GM23338 (cell line): ENCODE measurements at regions not wholly inside any gene's neighbourhood (a gene's known extent, or its start where the extent isn't known, plus 50 kb on each side); places are given as distances from the start of the nearest gene placed in this dataset.

Source experiments
- ATAC-seq: fragments of 200-7000 bp; cut with Tn5 transposase; 3 replicates; pipeline ENCODE4 v1.9.1; 2020
- DNase-seq: peaks from one replicate; pipeline ENCODE4 v3.0.0-alpha.2; 2015; ENCODE audit warnings: low spot score
- H2AFZ ChIP-seq: fragments of 200-600 bp; sonication (generic); 2 replicates; pipeline ENCODE4 v1.8.0; 2016; ENCODE audit warnings: antibody characterized with exemption, mild to moderate bottlenecking, moderate library complexity
- H3F3A ChIP-seq: fragments of 200-600 bp; sonication (generic); replicated peaks from 2 replicates; pipeline ENCODE4 v1.8.0; 2017; ENCODE audit warnings: antibody characterized with exemption, mixed run types, low read depth
- H3K27ac ChIP-seq: fragments of 200-600 bp; sonication (generic); 2 replicates; pipeline ENCODE4 v1.6.1; 2016; ENCODE audit warnings: low read depth
- H3K27me3 ChIP-seq: fragments of 200-600 bp; sonication (generic); 2 replicates; pipeline ENCODE4 v1.8.0; 2016; ENCODE audit warnings: mild to moderate bottlenecking, mixed run types, moderate library complexity; ENCODE audit not compliant: insufficient read depth
- H3K36me3 ChIP-seq: fragments of 200-600 bp; sonication (generic); 2 replicates; pipeline ENCODE4 v1.8.0; 2016; ENCODE audit warnings: mild to moderate bottlenecking; ENCODE audit not compliant: insufficient read depth
- H3K4me1 ChIP-seq: fragments of 200-600 bp; sonication (generic); 2 replicates; pipeline ENCODE4 v1.8.0; 2016; ENCODE audit warnings: mild to moderate bottlenecking, moderate library complexity; ENCODE audit not compliant: insufficient read depth
- H3K4me2 ChIP-seq: fragments of 200-600 bp; sonication (generic); 2 replicates; pipeline ENCODE4 v1.7.1; 2017; ENCODE audit warnings: mixed run types
- H3K4me3 ChIP-seq: fragments of 200-600 bp; sonication (generic); 2 replicates; pipeline ENCODE4 v1.6.1; 2016; ENCODE audit warnings: mixed run types
- H3K79me2 ChIP-seq: fragments of 200-600 bp; sonication (generic); replicated peaks from 2 replicates; pipeline ENCODE4 v1.8.0; 2017; ENCODE audit warnings: mild to moderate bottlenecking; ENCODE audit not compliant: insufficient read depth
- H3K9me2 ChIP-seq: fragments of 200-600 bp; sonication (generic); 2 replicates; pipeline ENCODE4 v1.8.0; 2017; ENCODE audit not compliant: insufficient read depth
- H4K20me1 ChIP-seq: fragments of 200-600 bp; sonication (generic); replicated peaks from 2 replicates; pipeline ENCODE4 v1.8.0; 2017; ENCODE audit warnings: mild to moderate bottlenecking; ENCODE audit not compliant: insufficient read depth
- H3K27ac Mint-ChIP-seq: 2 replicates; pipeline ENCODE4 v1.8.0; 2020; ENCODE audit warnings: inconsistent platforms, mild to moderate bottlenecking, moderate library complexity, mixed read lengths
- H3K27me3 Mint-ChIP-seq: 3 replicates; pipeline ENCODE4 v1.8.0; 2022; ENCODE audit warnings: low read depth, mild to moderate bottlenecking, moderate library complexity, mixed read lengths, inconsistent platforms; ENCODE audit not compliant: insufficient read depth, poor library complexity
- H3K36me3 Mint-ChIP-seq: 3 replicates; pipeline ENCODE4 v1.8.0; 2021; ENCODE audit warnings: low read depth, mild to moderate bottlenecking, inconsistent platforms, moderate library complexity, mixed read lengths
- H3K4me1 Mint-ChIP-seq: 3 replicates; pipeline ENCODE4 v1.8.0; 2020; ENCODE audit warnings: mild to moderate bottlenecking, inconsistent platforms, mixed read lengths
- H3K4me3 Mint-ChIP-seq: 3 replicates; pipeline ENCODE4 v1.8.0; 2021; ENCODE audit warnings: moderate library complexity, mild to moderate bottlenecking, inconsistent platforms, mixed read lengths
- H3K9me3 Mint-ChIP-seq: 3 replicates; pipeline ENCODE4 v1.8.0; 2020; ENCODE audit warnings: moderate library complexity, mild to moderate bottlenecking, inconsistent platforms, mixed read lengths
- CREB1 ChIP-seq: fragments of 250-450 bp; sonication (Bioruptor Pico); IDR thresholded peaks from 2 replicates; pipeline ENCODE4 v1.5.0; 2020; ENCODE audit warnings: low read depth, mild to moderate bottlenecking, moderate library complexity
- CTCF ChIP-seq, 2 experiments: fragments of 200-600 bp in 1 of 2; sonication (generic) in 1 of 2; conservative IDR thresholded peaks; 2 replicates each; pipeline versions ENCODE4 v1.5.1 to v1.6.1; 2016 to 2017; ENCODE audit warnings: antibody characterized with exemption in 2 of 2, low read depth in 2 of 2, mild to moderate bottlenecking in 2 of 2, moderate library complexity in 1 of 2
- ETS1 ChIP-seq: IDR thresholded peaks from 2 replicates; pipeline ENCODE4 v1.6.1; 2016; ENCODE audit warnings: antibody characterized with exemption
- EZH2 ChIP-seq: fragments of 200-600 bp; sonication (generic); IDR thresholded peaks from one replicate; pipeline ENCODE4 v1.8.0; 2017; ENCODE audit warnings: antibody characterized with exemption, mild to moderate bottlenecking, low read depth; ENCODE audit not compliant: unreplicated experiment
- EZH2phosphoT487 ChIP-seq: fragments of 200-600 bp; sonication (generic); IDR thresholded peaks from one replicate; pipeline ENCODE4 v1.8.1; 2018; ENCODE audit warnings: antibody characterized with exemption; ENCODE audit not compliant: unreplicated experiment
- JUNB ChIP-seq: IDR thresholded peaks from one replicate; pipeline ENCODE4 v1.6.1; 2016; ENCODE audit warnings: antibody characterized with exemption; ENCODE audit not compliant: unreplicated experiment
- NANOG ChIP-seq: IDR thresholded peaks from 2 replicates; pipeline ENCODE4 v1.6.1; 2016; ENCODE audit warnings: antibody characterized with exemption, borderline replicate concordance
- POLR2AphosphoS5 ChIP-seq: IDR thresholded peaks from 2 replicates; pipeline ENCODE4 v1.6.1; 2016; ENCODE audit warnings: antibody characterized with exemption, low read depth
- REST ChIP-seq: IDR thresholded peaks from one replicate; pipeline ENCODE4 v1.6.1; 2018; ENCODE audit warnings: antibody characterized with exemption; ENCODE audit not compliant: unreplicated experiment
- STAT1 ChIP-seq: IDR thresholded peaks from one replicate; pipeline ENCODE4 v1.6.1; 2016; ENCODE audit warnings: antibody characterized with exemption; ENCODE audit not compliant: unreplicated experiment
- ZNF114 ChIP-seq: fragments of 250-450 bp; sonication (Bioruptor Pico); IDR thresholded peaks from 2 replicates; pipeline ENCODE4 v1.5.0; 2020; ENCODE audit warnings: mild to moderate bottlenecking, moderate library complexity
- ZNF331 ChIP-seq: fragments of 250-450 bp; sonication (Bioruptor Pico); IDR thresholded peaks from 2 replicates; pipeline ENCODE4 v1.5.0; 2020; ENCODE audit warnings: low read depth, mild to moderate bottlenecking, moderate library complexity
- ZNF462 ChIP-seq: fragments of 250-450 bp; sonication (Bioruptor Pico); IDR thresholded peaks from 2 replicates; pipeline ENCODE4 v1.5.0; 2020; ENCODE audit warnings: mild to moderate bottlenecking, moderate library complexity

GRCh38 chr2:128615571-128615970, 296.9 kb upstream of the HS6ST1 start:
- H3K9me3 Mint-ChIP-seq: peaks cover 27% of the 10 kb centered on the region
- Histone ChIP-seq H3K79me2 (no peaks in the 10 kb centered on the region), H3K4me2 (no peak overlapping the region), H3K27me3 (no peaks in the 10 kb centered on the region), H3F3A (no peaks in the 10 kb centered on the region), H3K27ac (no peak overlapping the region), H2AFZ (no peak overlapping the region), H4K20me1 (no peaks in the 10 kb centered on the region), H3K9me2 (no peaks in the 10 kb centered on the region), H3K4me1 (no peaks in the 10 kb centered on the region), H3K36me3 (no peaks in the 10 kb centered on the region), H3K4me3 (no peak overlapping the region)
- peaks cover 10% of the 10 kb centered on the region for H3K36me3 Mint-ChIP-seq
- H3K27me3 Mint-ChIP-seq: peaks cover 6% of the 10 kb centered on the region
- DNase-seq: no peak
- no peak overlapping the region for H3K27ac Mint-ChIP-seq
- no peak for TF ChIP-seq CREB1 (CRISPR knock-in tag)
- no peak for TF ChIP-seq ZNF114
- no peak for TF ChIP-seq ETS1
- TF ChIP-seq EZH2: no peak
- TF ChIP-seq EZH2phosphoT487: no peak
- TF ChIP-seq ZNF462 (CRISPR knock-in tag): no peak
- no peak for TF ChIP-seq ZNF331 (CRISPR knock-in tag)
- no peak for TF ChIP-seq CTCF (conservative IDR thresholded peaks at IDR 0.05; ENCODE audit: low read depth in 2 of 2)
- TF ChIP-seq JUNB: no peak
- TF ChIP-seq REST: no peak
- TF ChIP-seq NANOG: no peak
- no peak for TF ChIP-seq POLR2AphosphoS5
- TF ChIP-seq STAT1: no peak
- no peaks in the 10 kb centered on the region; the same call in 2 of the 3 replicates for H3K4me1 Mint-ChIP-seq
- no peak overlapping the region for H3K4me3 Mint-ChIP-seq
- no peak for ATAC-seq
